ENCODE measurements at regions not wholly inside any gene's neighbourhood (a gene's known extent, or its start where the extent isn't known, plus 50 kb on each side); places are given as distances from the start of the nearest gene placed in this dataset.

GRCh38 chr9:101991926-101992325, 253.5 kb upstream of the GRIN3A start:
- TF ChIP-seq POLR2AphosphoS5 (IDR thresholded peaks at IDR 0.05), result no peak
- TF ChIP-seq CTCF (IDR thresholded peaks at IDR 0.05), result no peak

Measured in upper lobe of left lung (tissue), 4 donors.